ENCODE measurements at regions not wholly inside any gene's neighbourhood (a gene's known extent, or its start where the extent isn't known, plus 50 kb on each side); places are given as distances from the start of the nearest gene placed in this dataset. TPM values are rescaled to one million over a fixed set of nuclear protein-coding genes. Genes with fewer than 3 reads are reported as not detected.

- no peak for DNase-seq (ENCODE audit: low read depth)
These were observed 53.9 kb upstream of the NFE2L3 start for GRCh38 chr7:26097837-26098668.

- DNase-seq (ENCODE audit: low read depth): no peak
These were observed 52.8 kb upstream of the NFE2L3 start for GRCh38 chr7:26099236-26099635.

DNA sequence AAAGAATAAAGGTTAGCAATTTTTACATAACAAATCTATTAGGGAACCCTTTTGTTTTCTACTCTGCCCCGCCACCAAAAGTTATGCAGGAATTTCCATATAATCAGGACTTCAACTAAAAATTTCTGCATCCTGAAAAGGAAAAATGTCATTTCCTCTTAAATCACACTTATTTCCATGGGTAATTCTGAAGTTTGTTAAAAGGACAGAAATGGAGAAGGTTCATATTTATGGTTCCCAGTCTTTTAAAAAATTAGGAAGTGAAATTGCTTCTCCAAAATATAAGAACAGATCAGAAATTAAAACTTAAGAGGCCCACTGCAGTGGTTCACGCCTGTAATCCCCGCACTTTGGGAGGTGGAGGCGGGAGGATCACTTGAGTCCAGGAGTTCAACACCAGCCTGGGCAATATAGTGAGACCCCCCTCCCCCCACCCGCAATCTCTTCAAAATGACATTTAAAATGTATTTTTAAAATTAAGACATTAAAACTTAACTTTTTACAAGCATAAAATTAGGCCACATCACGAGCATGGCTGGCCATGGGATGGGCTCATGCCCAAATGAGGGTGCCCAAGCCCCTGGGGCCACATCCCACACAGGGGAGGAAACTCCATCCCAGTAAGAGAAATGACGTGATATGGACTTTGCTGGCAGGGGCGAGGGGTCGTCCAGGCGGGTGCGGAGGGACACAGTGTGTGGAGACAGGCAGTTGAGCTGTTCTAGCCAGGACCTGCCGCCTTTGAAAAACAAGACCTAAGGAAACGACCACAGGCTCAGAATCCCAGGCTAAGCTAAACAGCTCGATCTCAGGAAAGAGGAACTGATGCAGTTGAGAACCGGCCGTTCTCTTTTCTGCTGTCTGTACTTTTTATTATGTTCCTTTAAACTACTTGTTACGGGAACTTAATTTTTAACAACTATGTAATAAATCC, 51.3 kb upstream of the NFE2L3 start:
- no peak for DNase-seq (ENCODE audit: low read depth)

DNA sequence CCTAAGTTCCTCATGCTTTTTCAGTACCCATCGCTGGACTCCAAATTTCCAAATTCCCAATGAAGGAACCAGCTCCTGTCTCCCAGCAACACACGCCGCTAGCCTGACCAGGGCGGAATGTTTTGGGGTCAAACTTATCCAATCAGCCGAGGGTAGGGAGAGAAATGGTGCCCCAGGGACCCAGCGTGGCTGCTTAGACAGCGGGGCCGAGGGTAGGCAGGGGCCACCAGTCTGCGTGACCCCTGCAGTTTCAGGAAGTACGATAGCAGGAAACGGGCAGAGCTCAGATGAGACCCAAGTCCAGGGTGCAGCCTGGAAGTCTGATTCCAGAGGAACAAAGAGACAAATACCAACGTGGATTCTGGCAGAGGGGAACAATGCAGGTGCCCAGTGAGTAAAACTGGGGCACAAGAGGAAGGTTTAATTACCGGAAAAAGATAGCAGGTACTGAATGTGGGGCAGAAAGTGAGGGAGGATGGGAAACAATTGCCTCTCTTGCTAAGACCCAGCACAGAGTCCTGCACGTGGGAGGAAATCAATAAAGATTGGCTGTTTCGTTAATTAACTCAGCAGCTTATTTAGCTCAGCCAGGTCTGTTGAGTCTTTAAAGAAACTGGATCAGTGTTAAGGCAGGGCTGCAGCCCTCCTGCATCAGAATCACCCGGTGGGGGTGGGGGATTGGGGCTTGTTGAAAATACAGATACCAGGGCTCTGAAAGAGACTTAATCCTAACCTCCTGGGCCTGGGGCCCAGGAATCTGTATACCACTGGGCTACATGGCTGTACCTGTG, 50.4 kb upstream of the NFE2L3 start:
- DNase-seq (ENCODE audit: low read depth): no peak

GRCh38 chr7:26102176-26102575, 49.8 kb upstream of the NFE2L3 start:
- DNase-seq (ENCODE audit: low read depth): no peak

MicroRNAs in the stretch of these regions (microRNA counts, 767-probe panel; counts per million panel counts)
- not detected for microRNA hsa-miR-148a-3p

Small RNAs in the stretch of these regions (microRNA-seq; reads per million reads assigned to microRNA genes)
- 14.4 reads per million, percentile 36 among the genes with 10 or more reads in this experiment for gene MIR148A
